ENCODE measurements at regions not wholly inside any gene's neighbourhood (a gene's known extent, or its start where the extent isn't known, plus 50 kb on each side); places are given as distances from the start of the nearest gene placed in this dataset.

DNA sequence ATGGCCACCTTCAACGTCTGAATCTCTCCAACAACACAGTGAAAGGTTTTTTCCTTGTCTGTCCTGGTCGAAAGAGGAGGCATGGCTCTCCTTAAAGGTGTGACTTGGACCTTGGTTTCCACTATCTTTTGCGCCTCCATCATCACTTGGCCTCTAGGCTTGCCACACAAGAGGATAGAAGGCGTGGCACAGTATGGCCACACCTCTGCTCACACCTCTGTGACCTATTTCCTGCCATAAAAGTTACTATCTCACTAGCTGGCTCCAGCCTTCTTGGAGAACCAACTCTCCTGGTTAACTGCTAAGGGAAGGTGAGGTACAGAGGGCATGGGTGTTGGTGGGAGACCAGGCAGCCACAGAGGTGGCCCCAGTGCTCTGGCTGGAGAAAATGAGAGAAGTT is 165.9 kb downstream of the UXS1 start:
- Histone ChIP-seq H3K27me3 (no peaks in the 10 kb centered on the region), H3K9me3 (no peaks in the 10 kb centered on the region), H3K27ac (peak overlapping the region in 1 of 4 donors; percentile 90), H3K36me3 (no peaks in the 10 kb centered on the region), H3K4me3 (no peak overlapping the region), H3K4me1 (peaks cover 0 to 54% (median 17%) of the 10 kb centered on the region in 3 donors)
- TF ChIP-seq CTCF (IDR thresholded peaks at IDR 0.05) (no peak), EP300 (IDR thresholded peaks at IDR 0.05) (no peak), POLR2A (IDR thresholded peaks at IDR 0.05) (no peak), POLR2AphosphoS5 (IDR thresholded peaks at IDR 0.05) (no peak)
- ATAC-seq: no peak
- 60 to 75% methylated on average over 3 of the region's 4 CpGs for WGBS, 2 donors (ENCODE audit: low coverage in 1 of 2)

GRCh38 chr2:106026271-106027190 is 167.6 kb downstream of the UXS1 start:
- peaks cover 0 to 49% (median 18%) of the 10 kb centered on the region in 3 donors for H3K4me1 ChIP-seq
- WGBS, 2 donors (ENCODE audit: low coverage in 1 of 2): 72% methylated on average over 5 to 6 of the region's 6 CpGs
- no peaks in the 10 kb centered on the region for H3K9me3 ChIP-seq
- no peak for TF ChIP-seq POLR2AphosphoS5 (IDR thresholded peaks at IDR 0.05)
- TF ChIP-seq EP300 (IDR thresholded peaks at IDR 0.05): no peak
- no peak for TF ChIP-seq POLR2A (IDR thresholded peaks at IDR 0.05)
- no peak for TF ChIP-seq CTCF (IDR thresholded peaks at IDR 0.05)
- no peak for ATAC-seq
- no peaks in the 10 kb centered on the region for H3K27me3 ChIP-seq
- H3K36me3 ChIP-seq: no peaks in the 10 kb centered on the region
- H3K4me3 ChIP-seq: no peak overlapping the region
- H3K27ac ChIP-seq: peak overlapping the region in 3 of 4 donors; percentile 0 to 37 (median 24)

DNA sequence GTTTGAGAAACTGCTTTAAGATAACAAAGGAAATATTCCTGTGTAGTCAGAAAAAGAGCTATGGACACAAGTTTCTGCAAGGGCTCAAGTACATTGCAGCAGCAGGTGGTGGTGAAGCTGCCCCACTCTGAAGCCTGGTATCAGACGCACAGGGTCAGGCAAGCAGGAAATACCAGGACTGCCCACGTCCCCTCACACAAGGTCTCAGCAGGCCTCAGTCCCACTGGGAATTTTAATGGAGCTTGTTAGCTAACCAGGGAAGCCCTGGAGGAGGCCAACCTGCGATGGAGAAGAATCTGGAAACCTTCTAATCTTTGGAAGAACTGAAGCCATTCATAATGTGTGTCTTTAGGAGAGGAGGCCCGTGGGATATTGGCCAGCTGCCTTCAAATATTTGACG is 168.3 kb downstream of the UXS1 start:
- H3K4me3 ChIP-seq: no peak overlapping the region
- ATAC-seq: no peak
- no peak for TF ChIP-seq EP300 (IDR thresholded peaks at IDR 0.05)
- no peak for TF ChIP-seq POLR2A (IDR thresholded peaks at IDR 0.05)
- TF ChIP-seq POLR2AphosphoS5 (IDR thresholded peaks at IDR 0.05): no peak
- no peak for TF ChIP-seq CTCF (IDR thresholded peaks at IDR 0.05)
- H3K4me1 ChIP-seq: peaks cover 0 to 49% (median 18%) of the 10 kb centered on the region in 3 donors
- H3K27ac ChIP-seq: peak overlapping the region in 2 of 4 donors; percentile 0 to 24
- H3K9me3 ChIP-seq: no peaks in the 10 kb centered on the region
- no peaks in the 10 kb centered on the region for H3K27me3 ChIP-seq
- WGBS, 2 donors (ENCODE audit: low coverage in 1 of 2): 32 to 44% methylated on average over 2 to 4 of the region's 5 CpGs
- H3K36me3 ChIP-seq: no peaks in the 10 kb centered on the region

DNA sequence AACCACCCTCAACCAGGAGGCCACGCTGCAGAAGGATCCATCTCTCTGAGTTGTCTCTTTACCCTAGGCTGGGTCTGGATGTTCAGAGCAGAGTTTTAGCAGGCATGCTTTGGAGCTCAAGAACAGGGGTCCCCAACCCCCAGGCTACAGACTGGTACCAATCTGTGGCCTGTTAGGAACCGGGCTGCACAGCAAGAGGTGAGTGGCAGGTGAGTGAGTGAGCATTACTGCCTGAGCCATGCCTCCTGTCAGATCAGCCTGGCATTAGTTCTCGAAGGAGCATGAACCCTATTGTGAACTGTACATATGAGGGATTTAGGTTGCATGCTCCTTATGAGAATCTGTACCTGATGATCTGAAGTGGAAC is 172.5 kb downstream of the UXS1 start:
- TF ChIP-seq POLR2A (IDR thresholded peaks at IDR 0.05) (no peak), POLR2AphosphoS5 (IDR thresholded peaks at IDR 0.05) (no peak)

GRCh38 chr2:106020821-106021661 is 173.1 kb downstream of the UXS1 start:
- H3K4me1 ChIP-seq: peaks cover 8 to 36% (median 23%) of the 10 kb centered on the region in 3 donors
- no peaks in the 10 kb centered on the region for H3K27me3 ChIP-seq
- H3K9me3 ChIP-seq: no peaks in the 10 kb centered on the region
- WGBS, 2 donors (ENCODE audit: low coverage in 1 of 2): 19 to 24% methylated on average over 8 to 11 of the region's 12 CpGs
- ATAC-seq: no peak
- no peak overlapping the region for H3K4me3 ChIP-seq
- peak overlapping the region in 3 of 4 donors; percentile 64 to 74 (median 70) for H3K27ac ChIP-seq
- no peaks in the 10 kb centered on the region for H3K36me3 ChIP-seq
- no peak for TF ChIP-seq CTCF (IDR thresholded peaks at IDR 0.05)
- TF ChIP-seq POLR2A (IDR thresholded peaks at IDR 0.05): no peak
- no peak for TF ChIP-seq POLR2AphosphoS5 (IDR thresholded peaks at IDR 0.05)
- TF ChIP-seq EP300 (IDR thresholded peaks at IDR 0.05): no peak

More for the DNA sequence above, 172.5 kb downstream of the UXS1 start:
- Histone ChIP-seq H3K36me3 (no peaks in the 10 kb centered on the region), H3K9me3 (no peaks in the 10 kb centered on the region), H3K27me3 (no peaks in the 10 kb centered on the region), H3K4me3 (no peak overlapping the region), H3K27ac (peak overlapping the region in 3 of 4 donors; percentile 64 to 74 (median 70)), H3K4me1 (peaks cover 8 to 41% (median 23%) of the 10 kb centered on the region in 3 donors)
- 35 to 62% methylated on average over 2 to 3 of the region's 3 CpGs for WGBS, 2 donors (ENCODE audit: low coverage in 1 of 2)
- ATAC-seq: no peak
